Caco-2 (cell line): ENCODE measurements at regions not wholly inside any gene's neighbourhood (a gene's known extent, or its start where the extent isn't known, plus 50 kb on each side); places are given as distances from the start of the nearest gene placed in this dataset.
A peak's percentile ranks its signal among the peaks of the same experiment; 100 is the strongest.
"Not testable (repeated sequence)": the region's sequence is repeated elsewhere in the genome, so short reads cannot be mapped to it uniquely, and the experiment has no call there.

Source experiments
- BruUV-seq: library from RNA; stranded (reverse); fragments of 400-500 nt; replicated peaks from 2 replicates; lab custom pipeline; 2021; lab: Mats Ljungman, UMichigan
- CTCF ChIA-PET: fragments of 300-600 bp; sonication (Branson Sonifier 250); formaldehyde crosslinking; loops from one replicate; lab custom pipeline; 2022; ENCODE audit warnings: antibody characterized with exemption; lab: Charles Lee
- POLR2A ChIA-PET: fragments of 300-600 bp; sonication (Branson Sonifier 250); formaldehyde crosslinking; loops from one replicate; lab custom pipeline; 2022; ENCODE audit warnings: antibody characterized with exemption; lab: Charles Lee
- DNase-seq, 2 experiments: peaks; one replicate each; pipeline versions ENCODE4 v3.0.0 to v3.0.0-alpha.2; 2020 to 2022
- H3K27me3 ChIP-seq: replicated peaks from 2 replicates; pipeline ENCODE4 v1.6.0; 2011; ENCODE audit warnings: low read length; ENCODE audit not compliant: control insufficient read depth, insufficient read depth
- H3K36me3 ChIP-seq: 2 replicates; pipeline ENCODE4 v1.5.1; 2011; ENCODE audit warnings: low read length; ENCODE audit not compliant: control insufficient read depth, insufficient read depth
- H3K4me1 ChIP-seq: fragments of 250-450 bp; sonication (Bioruptor Pico); 2 replicates; pipeline ENCODE4 v1.5.1; 2020; ENCODE audit warnings: mild to moderate bottlenecking
- H3K4me3 ChIP-seq: 2 replicates; pipeline ENCODE4 v1.5.1; 2011; ENCODE audit warnings: low read depth, mild to moderate bottlenecking, control low read depth, low read length
- H3K9me3 ChIP-seq: fragments of 250-450 bp; sonication (Bioruptor Pico); 2 replicates; pipeline ENCODE4 v1.5.1; 2020; ENCODE audit warnings: mild to moderate bottlenecking, moderate library complexity
- H3K27ac Mint-ChIP-seq: one replicate; pipeline ENCODE4 v1.8.0; 2022; ENCODE audit warnings: mixed read lengths; ENCODE audit not compliant: unreplicated experiment
- H3K27me3 Mint-ChIP-seq: one replicate; pipeline ENCODE4 v1.8.0; 2022; ENCODE audit warnings: mixed read lengths; ENCODE audit not compliant: insufficient read depth, unreplicated experiment
- H3K36me3 Mint-ChIP-seq: one replicate; pipeline ENCODE4 v1.8.0; 2022; ENCODE audit warnings: mild to moderate bottlenecking, mixed read lengths; ENCODE audit not compliant: insufficient read depth, unreplicated experiment
- H3K4me1 Mint-ChIP-seq: one replicate; pipeline ENCODE4 v1.8.0; 2022; ENCODE audit warnings: low read depth, mixed read lengths; ENCODE audit not compliant: unreplicated experiment
- H3K4me3 Mint-ChIP-seq: one replicate; pipeline ENCODE4 v1.8.0; 2022; ENCODE audit warnings: mild to moderate bottlenecking, moderate library complexity, mixed read lengths; ENCODE audit not compliant: unreplicated experiment
- H3K9me3 Mint-ChIP-seq: one replicate; pipeline ENCODE4 v1.8.0; 2022; ENCODE audit warnings: mixed read lengths; ENCODE audit not compliant: unreplicated experiment
- intact Hi-C: fragments of 100-400 bp; cut with micrococcal nuclease; formaldehyde crosslinking; loops from one replicate; pipeline ENCODE4 v1.10.0; 2022; ENCODE audit not compliant: unreplicated experiment
- TF ChIP-seq, protein P1 (sequence below), 2 experiments: fragments of 200-600 bp in 1 of 2; IDR thresholded peaks; 1 replicate in 1 of 2; 2 replicates in 1 of 2; pipeline versions ENCODE4 v1.5.1 to v1.8.0; 2011 to 2022; ENCODE audit warnings: antibody characterized with exemption in 1 of 2, control low read depth in 1 of 2, inconsistent platforms in 1 of 2, low read depth in 1 of 2, low read length in 1 of 2, mild to moderate bottlenecking in 1 of 2, moderate library complexity in 1 of 2; ENCODE audit not compliant: insufficient read depth in 1 of 2, severe bottlenecking in 1 of 2, unreplicated experiment in 1 of 2

GRCh38 chr2:111532682-111533556 lies 351.1 kb downstream of the ANAPC1 start:
- H3K27me3 Mint-ChIP-seq, H3K4me1 ChIP-seq, H3K9me3 ChIP-seq, H3K4me3 Mint-ChIP-seq, H3K4me3 ChIP-seq, H3K27ac Mint-ChIP-seq, DNase-seq, H3K9me3 Mint-ChIP-seq, H3K36me3 Mint-ChIP-seq, intact Hi-C loops, H3K4me1 Mint-ChIP-seq, POLR2A ChIA-PET, H3K27me3 ChIP-seq, H3K36me3 ChIP-seq, BruUV-seq: not testable (repeated sequence)
- CTCF ChIA-PET = interaction anchor here (0.7 kb wide), 1 partner anchor 135 kb away, joined by 3 read pairs; no protein-coding TSS in a partner anchor

GRCh38 chr2:111533557-111534247 lies 350.3 kb downstream of the ANAPC1 start:
- not testable (repeated sequence) for H3K4me3 Mint-ChIP-seq

DNA sequence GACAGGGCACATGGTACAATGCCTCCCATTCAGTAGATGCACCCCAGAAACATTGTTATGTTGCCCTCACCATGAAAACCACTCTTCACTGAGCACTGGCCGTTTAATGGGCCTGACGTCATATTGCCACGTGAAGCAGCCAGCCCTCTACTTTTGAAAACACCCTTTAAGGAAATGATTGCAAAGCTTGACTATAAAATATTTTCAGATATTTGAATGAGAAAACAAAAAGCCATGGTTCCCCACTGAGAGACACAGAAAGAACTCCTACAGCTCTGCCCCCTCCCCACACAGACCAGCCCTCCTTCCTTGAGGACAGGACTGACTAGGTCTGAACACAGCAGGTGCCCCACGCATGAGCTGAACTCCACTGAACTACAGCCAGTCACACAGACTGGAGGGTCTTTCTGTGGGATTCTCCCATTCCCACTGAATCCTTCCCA lies 349.1 kb downstream of the ANAPC1 start:
- H3K27ac Mint-ChIP-seq = peak overlapping the region; percentile 5

More at GRCh38 chr2:111533557-111534247, 350.3 kb downstream of the ANAPC1 start:
- POLR2A ChIA-PET, H3K36me3 ChIP-seq, DNase-seq, H3K36me3 Mint-ChIP-seq, H3K27ac Mint-ChIP-seq, H3K27me3 Mint-ChIP-seq, H3K9me3 ChIP-seq, H3K4me3 ChIP-seq, BruUV-seq, intact Hi-C loops, H3K4me1 Mint-ChIP-seq, H3K27me3 ChIP-seq, H3K9me3 Mint-ChIP-seq, H3K4me1 ChIP-seq: not testable (repeated sequence)
- CTCF ChIA-PET = interaction anchor here (0.7 kb wide), 1 partner anchor 134 kb away, joined by 3 read pairs; no protein-coding TSS in a partner anchor

More for the DNA sequence above, 349.1 kb downstream of the ANAPC1 start:
- Mint-ChIP-seq H3K4me3 (no peak overlapping the region), H3K4me1 (no peaks in the 10 kb centered on the region), H3K27me3 (no peaks in the 10 kb centered on the region), H3K9me3 (no peaks in the 10 kb centered on the region), H3K36me3 (no peaks in the 10 kb centered on the region)
- ChIA-PET CTCF (interaction anchor here (0.7 kb wide), 1 partner anchor 164 kb away, joined by 4 read pairs; no protein-coding TSS in a partner anchor), POLR2A (no interaction called here)
- Histone ChIP-seq H3K36me3 (no peaks in the 10 kb centered on the region), H3K27me3 (no peaks in the 10 kb centered on the region), H3K4me3 (no peak overlapping the region), H3K4me1 (peaks cover 5% of the 10 kb centered on the region; the same call in 1 of the 2 replicates), H3K9me3 (no peaks in the 10 kb centered on the region)
- DNase-seq = no peak
- intact Hi-C loops = no loop called here
- no TSS peak for BruUV-seq
- TF ChIP-seq, protein P1, sequence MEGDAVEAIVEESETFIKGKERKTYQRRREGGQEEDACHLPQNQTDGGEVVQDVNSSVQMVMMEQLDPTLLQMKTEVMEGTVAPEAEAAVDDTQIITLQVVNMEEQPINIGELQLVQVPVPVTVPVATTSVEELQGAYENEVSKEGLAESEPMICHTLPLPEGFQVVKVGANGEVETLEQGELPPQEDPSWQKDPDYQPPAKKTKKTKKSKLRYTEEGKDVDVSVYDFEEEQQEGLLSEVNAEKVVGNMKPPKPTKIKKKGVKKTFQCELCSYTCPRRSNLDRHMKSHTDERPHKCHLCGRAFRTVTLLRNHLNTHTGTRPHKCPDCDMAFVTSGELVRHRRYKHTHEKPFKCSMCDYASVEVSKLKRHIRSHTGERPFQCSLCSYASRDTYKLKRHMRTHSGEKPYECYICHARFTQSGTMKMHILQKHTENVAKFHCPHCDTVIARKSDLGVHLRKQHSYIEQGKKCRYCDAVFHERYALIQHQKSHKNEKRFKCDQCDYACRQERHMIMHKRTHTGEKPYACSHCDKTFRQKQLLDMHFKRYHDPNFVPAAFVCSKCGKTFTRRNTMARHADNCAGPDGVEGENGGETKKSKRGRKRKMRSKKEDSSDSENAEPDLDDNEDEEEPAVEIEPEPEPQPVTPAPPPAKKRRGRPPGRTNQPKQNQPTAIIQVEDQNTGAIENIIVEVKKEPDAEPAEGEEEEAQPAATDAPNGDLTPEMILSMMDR (IDR thresholded peaks at IDR 0.05; ENCODE audit: insufficient read depth in 1 of 2, low read depth in 1 of 2, low read length in 1 of 2, severe bottlenecking in 1 of 2, unreplicated experiment in 1 of 2) = no peak
